ENCODE measurements at regions not wholly inside any gene's neighbourhood (a gene's known extent, or its start where the extent isn't known, plus 50 kb on each side); places are given as distances from the start of the nearest gene placed in this dataset.

- TF ChIP-seq ZNF274 (IDR thresholded peaks at IDR 0.05; ENCODE audit: borderline replicate concordance, low read depth, low read length) = no peak
- no peak for TF ChIP-seq NFATC3 (IDR thresholded peaks at IDR 0.05)
- no peak for TF ChIP-seq KLF16 (IDR thresholded peaks at IDR 0.05)
- TF ChIP-seq, protein P1, sequence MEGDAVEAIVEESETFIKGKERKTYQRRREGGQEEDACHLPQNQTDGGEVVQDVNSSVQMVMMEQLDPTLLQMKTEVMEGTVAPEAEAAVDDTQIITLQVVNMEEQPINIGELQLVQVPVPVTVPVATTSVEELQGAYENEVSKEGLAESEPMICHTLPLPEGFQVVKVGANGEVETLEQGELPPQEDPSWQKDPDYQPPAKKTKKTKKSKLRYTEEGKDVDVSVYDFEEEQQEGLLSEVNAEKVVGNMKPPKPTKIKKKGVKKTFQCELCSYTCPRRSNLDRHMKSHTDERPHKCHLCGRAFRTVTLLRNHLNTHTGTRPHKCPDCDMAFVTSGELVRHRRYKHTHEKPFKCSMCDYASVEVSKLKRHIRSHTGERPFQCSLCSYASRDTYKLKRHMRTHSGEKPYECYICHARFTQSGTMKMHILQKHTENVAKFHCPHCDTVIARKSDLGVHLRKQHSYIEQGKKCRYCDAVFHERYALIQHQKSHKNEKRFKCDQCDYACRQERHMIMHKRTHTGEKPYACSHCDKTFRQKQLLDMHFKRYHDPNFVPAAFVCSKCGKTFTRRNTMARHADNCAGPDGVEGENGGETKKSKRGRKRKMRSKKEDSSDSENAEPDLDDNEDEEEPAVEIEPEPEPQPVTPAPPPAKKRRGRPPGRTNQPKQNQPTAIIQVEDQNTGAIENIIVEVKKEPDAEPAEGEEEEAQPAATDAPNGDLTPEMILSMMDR (IDR thresholded peaks at IDR 0.05 in 2 of 3, conservative IDR thresholded peaks at IDR 0.05 in 1 of 3; ENCODE audit: insufficient read depth in 2 of 3, low read depth in 1 of 3, low read length in 3 of 3) = no peak
- no peak for TF ChIP-seq ZBTB8A (IDR thresholded peaks at IDR 0.05; ENCODE audit: partially characterized antibody)
- TF ChIP-seq, protein P2, sequence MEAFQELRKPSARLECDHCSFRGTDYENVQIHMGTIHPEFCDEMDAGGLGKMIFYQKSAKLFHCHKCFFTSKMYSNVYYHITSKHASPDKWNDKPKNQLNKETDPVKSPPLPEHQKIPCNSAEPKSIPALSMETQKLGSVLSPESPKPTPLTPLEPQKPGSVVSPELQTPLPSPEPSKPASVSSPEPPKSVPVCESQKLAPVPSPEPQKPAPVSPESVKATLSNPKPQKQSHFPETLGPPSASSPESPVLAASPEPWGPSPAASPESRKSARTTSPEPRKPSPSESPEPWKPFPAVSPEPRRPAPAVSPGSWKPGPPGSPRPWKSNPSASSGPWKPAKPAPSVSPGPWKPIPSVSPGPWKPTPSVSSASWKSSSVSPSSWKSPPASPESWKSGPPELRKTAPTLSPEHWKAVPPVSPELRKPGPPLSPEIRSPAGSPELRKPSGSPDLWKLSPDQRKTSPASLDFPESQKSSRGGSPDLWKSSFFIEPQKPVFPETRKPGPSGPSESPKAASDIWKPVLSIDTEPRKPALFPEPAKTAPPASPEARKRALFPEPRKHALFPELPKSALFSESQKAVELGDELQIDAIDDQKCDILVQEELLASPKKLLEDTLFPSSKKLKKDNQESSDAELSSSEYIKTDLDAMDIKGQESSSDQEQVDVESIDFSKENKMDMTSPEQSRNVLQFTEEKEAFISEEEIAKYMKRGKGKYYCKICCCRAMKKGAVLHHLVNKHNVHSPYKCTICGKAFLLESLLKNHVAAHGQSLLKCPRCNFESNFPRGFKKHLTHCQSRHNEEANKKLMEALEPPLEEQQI (IDR thresholded peaks at IDR 0.05) = no peak
- TF ChIP-seq ZNF174 (CRISPR knock-in tag; IDR thresholded peaks at IDR 0.05) = no peak
- no peak for TF ChIP-seq GABPA (tag; conservative IDR thresholded peaks at IDR 0.05; ENCODE audit: low read depth)
- no peak for TF ChIP-seq RAD21 (CRISPR knock-in tag; conservative IDR thresholded peaks at IDR 0.05 in 1 of 2, IDR thresholded peaks at IDR 0.05 in 1 of 2)
- no peak for TF ChIP-seq CBX5 (IDR thresholded peaks at IDR 0.05; ENCODE audit: borderline replicate concordance, low read depth)
- no peak for TF ChIP-seq ZBTB1 (CRISPR knock-in tag; IDR thresholded peaks at IDR 0.05; ENCODE audit: borderline replicate concordance, low read depth)
- no peak for TF ChIP-seq ZSCAN29 (IDR thresholded peaks at IDR 0.05)
- no peak for TF ChIP-seq KDM4B (IDR thresholded peaks at IDR 0.05; ENCODE audit: borderline replicate concordance in 2 of 2, low read depth in 1 of 2)
- no peak for TF ChIP-seq ESRRA (IDR thresholded peaks at IDR 0.05; ENCODE audit: borderline replicate concordance, low read depth)
Measured at GRCh38 chr14:44847526-44848309, 114.0 kb downstream of the KLHL28 start.

Measured in K562 (cell line).